ENCODE measurements at regions not wholly inside any gene's neighbourhood (a gene's known extent, or its start where the extent isn't known, plus 50 kb on each side); places are given as distances from the start of the nearest gene placed in this dataset.

GRCh38 chr1:29859126-29859525, 622.8 kb downstream of the PTPRU start:
- intact Hi-C loops (cut with micrococcal nuclease; ENCODE audit: unreplicated experiment), result no loop called here
- Histone ChIP-seq H3K4me2 (ENCODE audit: low read depth, low read length) (no peak overlapping the region), H3K4me3 (replicated peaks in 1 of 3; ENCODE audit: insufficient read depth in 1 of 3, low read depth in 2 of 3, low read length in 3 of 3) (no peak overlapping the region), H3K27me3 (ENCODE audit: control insufficient read depth in 1 of 2, insufficient read depth in 2 of 2, low read length in 2 of 2) (peaks cover 0 to 2% of the 10 kb centered on the region in 2 experiments; a peak in 2 of 5 replicates), H3K9me3 (ENCODE audit: low read length) (peaks cover 12% of the 10 kb centered on the region; the same call in 1 of the 2 replicates), H2AFZ (ENCODE audit: low read length) (no peak overlapping the region), H3K9ac (ENCODE audit: insufficient read depth, low read depth, low read length) (no peak overlapping the region), H3K27ac (ENCODE audit: extremely low read length, insufficient read depth, low read length) (no peak overlapping the region), H3K4me1 (ENCODE audit: insufficient read depth, low read length) (no peaks in the 10 kb centered on the region), H4K20me1 (ENCODE audit: insufficient read depth, low read length) (no peaks in the 10 kb centered on the region), H3K79me2 (ENCODE audit: insufficient read depth, low read length) (no peaks in the 10 kb centered on the region), H3K36me3 (replicated peaks in 1 of 2; ENCODE audit: control insufficient read depth in 1 of 2, insufficient read depth in 2 of 2, low read length in 2 of 2) (no peaks in the 10 kb centered on the region)
- in situ Hi-C loops (cut with HindIII; ENCODE audit: extremely low pct_ligation_motif_present, low pct_unique_long_range_greater_than_20kb), result loop anchor here (10.0 kb wide), 1 partner anchor 624 kb away; the partner anchor contains the start of genes MECR and PTPRU
- no peak for ATAC-seq
- ChIA-PET CTCF (ENCODE audit: low intra/inter-chr PET ratio, low total read pairs) (no interaction called here), POLR2A (no interaction called here)
- FAIRE-seq, result no peak
- no peak for DNase-seq (ENCODE audit: low spot score)
- BruUV-seq (replicated peaks), result no TSS peak
- 0% methylated on average over 4 of the region's 9 CpGs for WGBS (ENCODE audit: low lambda C conversion rate)
- TF ChIP-seq REPIN1 (CRISPR knock-in tag; IDR thresholded peaks at IDR 0.05; ENCODE audit: borderline replicate concordance, low read depth), result no peak
- no peak for TF ChIP-seq KDM5B (CRISPR knock-in tag; IDR thresholded peaks at IDR 0.05; ENCODE audit: borderline replicate concordance)
- TF ChIP-seq MTA1 (CRISPR knock-in tag; IDR thresholded peaks at IDR 0.05; ENCODE audit: borderline replicate concordance), result no peak
- no peak for TF ChIP-seq ZNF598 (CRISPR knock-in tag; IDR thresholded peaks at IDR 0.05; ENCODE audit: borderline replicate concordance)
- TF ChIP-seq ARNT (IDR thresholded peaks at IDR 0.05), result no peak
- TF ChIP-seq NR2C2 (CRISPR knock-in tag; IDR thresholded peaks at IDR 0.05; ENCODE audit: borderline replicate concordance), result no peak
- no peak for TF ChIP-seq YEATS2 (CRISPR knock-in tag; IDR thresholded peaks at IDR 0.05; ENCODE audit: borderline replicate concordance)
- no peak for TF ChIP-seq THYN1 (CRISPR knock-in tag; IDR thresholded peaks at IDR 0.05; ENCODE audit: borderline replicate concordance, low read depth)
- no peak for TF ChIP-seq RARA (CRISPR knock-in tag; IDR thresholded peaks at IDR 0.05)
- no peak for TF ChIP-seq PHF20 (CRISPR knock-in tag; IDR thresholded peaks at IDR 0.05)
- no peak for TF ChIP-seq SIN3A (IDR thresholded peaks at IDR 0.05; ENCODE audit: borderline replicate concordance, low read depth, low read length)
- TF ChIP-seq ZNF530 (CRISPR knock-in tag; IDR thresholded peaks at IDR 0.05; ENCODE audit: low read depth), result no peak
- no peak for TF ChIP-seq TBP (CRISPR knock-in tag; IDR thresholded peaks at IDR 0.05)
